PC-3 (cell line): ENCODE measurements at regions not wholly inside any gene's neighbourhood (a gene's known extent, or its start where the extent isn't known, plus 50 kb on each side); places are given as distances from the start of the nearest gene placed in this dataset.

Experiments used
- EZH2 ChIP-seq: fragments of 300-600 bp; sonication (generic); IDR thresholded peaks from one replicate; pipeline ENCODE4 v1.6.1; 2017; ENCODE audit warnings: antibody characterized with exemption, mild to moderate bottlenecking, low read length; ENCODE audit not compliant: unreplicated experiment
- TF ChIP-seq, protein P1 (sequence below): fragments of 300-600 bp; sonication (generic); conservative IDR thresholded peaks from 2 replicates; pipeline ENCODE4 v1.5.1; 2017; ENCODE audit warnings: antibody characterized with exemption, low read depth, mild to moderate bottlenecking, low read length

DNA sequence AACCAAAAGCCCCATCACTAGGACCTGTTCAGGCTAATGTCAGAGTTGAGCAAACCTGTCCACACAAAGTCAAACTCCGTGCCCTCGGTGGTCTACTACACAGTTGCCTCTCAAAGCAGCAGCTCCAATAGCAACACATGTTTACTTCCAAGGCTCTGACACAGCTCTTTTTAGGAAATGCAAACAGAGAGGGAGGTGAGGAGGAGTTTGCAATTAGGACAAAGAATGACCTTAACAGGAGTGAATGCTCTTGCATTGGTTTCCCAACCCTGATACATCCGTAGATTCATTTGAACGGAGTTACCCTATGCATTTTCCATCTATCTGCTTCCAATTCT lies 64.8 kb upstream of the GOLGA8B start:
- TF ChIP-seq, protein P1, sequence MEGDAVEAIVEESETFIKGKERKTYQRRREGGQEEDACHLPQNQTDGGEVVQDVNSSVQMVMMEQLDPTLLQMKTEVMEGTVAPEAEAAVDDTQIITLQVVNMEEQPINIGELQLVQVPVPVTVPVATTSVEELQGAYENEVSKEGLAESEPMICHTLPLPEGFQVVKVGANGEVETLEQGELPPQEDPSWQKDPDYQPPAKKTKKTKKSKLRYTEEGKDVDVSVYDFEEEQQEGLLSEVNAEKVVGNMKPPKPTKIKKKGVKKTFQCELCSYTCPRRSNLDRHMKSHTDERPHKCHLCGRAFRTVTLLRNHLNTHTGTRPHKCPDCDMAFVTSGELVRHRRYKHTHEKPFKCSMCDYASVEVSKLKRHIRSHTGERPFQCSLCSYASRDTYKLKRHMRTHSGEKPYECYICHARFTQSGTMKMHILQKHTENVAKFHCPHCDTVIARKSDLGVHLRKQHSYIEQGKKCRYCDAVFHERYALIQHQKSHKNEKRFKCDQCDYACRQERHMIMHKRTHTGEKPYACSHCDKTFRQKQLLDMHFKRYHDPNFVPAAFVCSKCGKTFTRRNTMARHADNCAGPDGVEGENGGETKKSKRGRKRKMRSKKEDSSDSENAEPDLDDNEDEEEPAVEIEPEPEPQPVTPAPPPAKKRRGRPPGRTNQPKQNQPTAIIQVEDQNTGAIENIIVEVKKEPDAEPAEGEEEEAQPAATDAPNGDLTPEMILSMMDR: no peak
- no peak for TF ChIP-seq EZH2
